T-helper 1 cell treated with Interleukin-12 subunit alpha and Interleukin-12 subunit beta and Interleukin-4 antibody, amounts not matched to agents 30 μg/mL and 1 μg/mL, for 36 hours (primary cell): ENCODE measurements at regions not wholly inside any gene's neighbourhood (a gene's known extent, or its start where the extent isn't known, plus 50 kb on each side); places are given as distances from the start of the nearest gene placed in this dataset.
"Not testable (repeated sequence)": the region's sequence is repeated elsewhere in the genome, so short reads cannot be mapped to it uniquely, and the experiment has no call there.

Source experiments
- H3K27ac Mint-ChIP-seq: one replicate; pipeline ENCODE4 v1.8.0; 2021; ENCODE audit warnings: mild to moderate bottlenecking, mixed read lengths
- H3K27me3 Mint-ChIP-seq: one replicate; pipeline ENCODE4 v1.8.0; 2021; ENCODE audit warnings: low read depth, mixed read lengths
- H3K36me3 Mint-ChIP-seq: one replicate; pipeline ENCODE4 v1.8.0; 2021; ENCODE audit warnings: low read depth, mixed read lengths
- H3K4me1 Mint-ChIP-seq: one replicate; pipeline ENCODE4 v1.8.0; 2021; ENCODE audit warnings: low read depth, mixed read lengths
- H3K4me3 Mint-ChIP-seq: one replicate; pipeline ENCODE4 v1.8.0; 2021; ENCODE audit warnings: mild to moderate bottlenecking, moderate library complexity, mixed read lengths
- H3K9me3 Mint-ChIP-seq: one replicate; pipeline ENCODE4 v1.8.0; 2021; ENCODE audit warnings: mixed read lengths

DNA sequence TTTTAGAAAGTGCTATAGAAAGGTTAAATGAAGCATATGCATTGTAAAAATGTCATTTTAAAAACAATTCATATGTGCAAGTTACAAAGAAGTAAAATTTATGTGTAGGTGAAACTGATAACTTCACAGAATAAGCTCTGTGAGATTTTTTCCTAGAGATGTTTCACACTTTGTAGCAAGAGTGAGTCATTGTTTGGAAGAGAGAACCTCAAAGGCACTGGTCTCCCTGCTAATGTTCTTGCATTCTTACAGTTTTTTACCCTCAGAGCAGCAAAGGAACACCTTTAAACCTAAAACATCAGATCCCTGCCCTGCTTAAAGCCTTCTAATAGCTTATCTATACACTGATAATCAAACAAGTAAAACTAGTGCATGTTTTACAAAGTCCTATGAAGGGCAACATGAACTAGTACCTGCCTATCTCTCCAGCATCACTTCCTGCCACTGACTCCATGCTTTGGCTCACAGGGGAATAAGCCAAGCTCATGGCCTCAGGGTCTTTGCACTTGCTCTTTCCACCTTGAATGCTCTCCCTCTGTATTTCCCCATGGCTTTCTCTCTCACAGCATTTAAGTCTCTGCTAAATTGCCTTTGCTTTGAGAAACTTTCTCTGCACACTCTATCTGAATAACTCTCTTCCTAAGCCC lies 997.0 kb downstream of the GATA3 start:
- peaks cover 8% of the 10 kb centered on the region for H3K9me3 Mint-ChIP-seq
- H3K36me3 Mint-ChIP-seq, result no peaks in the 10 kb centered on the region
- H3K4me3 Mint-ChIP-seq, result no peak overlapping the region
- H3K27ac Mint-ChIP-seq, result no peak overlapping the region
- no peaks in the 10 kb centered on the region for H3K4me1 Mint-ChIP-seq
- no peaks in the 10 kb centered on the region for H3K27me3 Mint-ChIP-seq

- Mint-ChIP-seq H3K4me1 (no peaks in the 10 kb centered on the region), H3K4me3 (no peak overlapping the region), H3K36me3 (no peaks in the 10 kb centered on the region), H3K27me3 (no peaks in the 10 kb centered on the region), H3K9me3 (peaks cover 7% of the 10 kb centered on the region), H3K27ac (no peak overlapping the region)
These were observed 998.3 kb downstream of the GATA3 start for GRCh38 chr10:9052767-9053166.

DNA sequence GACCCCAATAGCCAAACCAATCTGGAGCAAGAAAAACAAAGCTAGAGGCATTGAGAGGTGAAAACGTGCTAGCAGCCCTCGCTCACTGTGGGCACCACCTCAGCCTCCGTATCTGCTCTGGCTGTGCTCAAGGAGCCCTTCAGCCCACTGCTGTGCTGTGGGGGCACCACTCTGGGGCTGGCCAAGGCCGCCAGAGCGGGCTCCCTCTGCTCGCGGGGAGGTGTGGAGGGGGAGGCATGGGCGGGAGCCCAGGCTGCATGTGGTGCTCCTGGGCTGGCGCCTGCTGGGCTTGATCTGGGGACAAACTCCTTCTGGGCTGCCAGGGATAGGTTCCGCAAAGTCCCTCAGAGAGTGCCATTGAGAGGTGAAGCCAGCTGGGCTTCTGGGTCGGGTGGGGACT lies 1002.0 kb downstream of the GATA3 start:
- Mint-ChIP-seq H3K4me3 (no peak overlapping the region), H3K27me3 (no peaks in the 10 kb centered on the region), H3K36me3 (no peaks in the 10 kb centered on the region)

GRCh38 chr10:9057293-9057692 lies 1002.8 kb downstream of the GATA3 start:
- not testable (repeated sequence) for H3K4me3 Mint-ChIP-seq, H3K27me3 Mint-ChIP-seq, H3K27ac Mint-ChIP-seq, H3K9me3 Mint-ChIP-seq, H3K4me1 Mint-ChIP-seq, H3K36me3 Mint-ChIP-seq

More for the DNA sequence above, 1002.0 kb downstream of the GATA3 start:
- H3K4me1 Mint-ChIP-seq, result no peaks in the 10 kb centered on the region
- H3K27ac Mint-ChIP-seq, result no peak overlapping the region
- peaks cover 4% of the 10 kb centered on the region for H3K9me3 Mint-ChIP-seq

DNA sequence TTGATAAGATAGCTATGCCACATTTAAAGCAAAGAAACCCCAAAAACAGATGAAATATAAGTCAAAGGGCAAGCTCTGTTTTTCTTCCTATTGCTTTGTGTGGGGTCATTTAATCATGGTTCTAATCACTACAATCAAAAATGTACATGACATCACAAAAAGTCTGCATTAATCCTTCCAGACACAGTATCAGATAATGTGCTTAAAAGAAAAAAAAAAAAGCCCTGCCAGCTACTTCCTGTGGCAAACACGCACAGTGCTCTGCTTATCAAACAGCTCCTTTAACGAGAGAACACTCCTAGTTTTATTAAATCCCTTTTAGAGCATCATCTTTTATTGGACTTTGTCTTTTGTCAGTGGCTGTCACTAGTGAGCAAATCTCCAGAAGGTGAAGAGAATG lies 1005.8 kb downstream of the GATA3 start:
- Mint-ChIP-seq H3K27ac (no peak overlapping the region), H3K9me3 (peaks cover 2% of the 10 kb centered on the region), H3K4me1 (no peaks in the 10 kb centered on the region), H3K4me3 (no peak overlapping the region), H3K36me3 (no peaks in the 10 kb centered on the region), H3K27me3 (no peaks in the 10 kb centered on the region)

DNA sequence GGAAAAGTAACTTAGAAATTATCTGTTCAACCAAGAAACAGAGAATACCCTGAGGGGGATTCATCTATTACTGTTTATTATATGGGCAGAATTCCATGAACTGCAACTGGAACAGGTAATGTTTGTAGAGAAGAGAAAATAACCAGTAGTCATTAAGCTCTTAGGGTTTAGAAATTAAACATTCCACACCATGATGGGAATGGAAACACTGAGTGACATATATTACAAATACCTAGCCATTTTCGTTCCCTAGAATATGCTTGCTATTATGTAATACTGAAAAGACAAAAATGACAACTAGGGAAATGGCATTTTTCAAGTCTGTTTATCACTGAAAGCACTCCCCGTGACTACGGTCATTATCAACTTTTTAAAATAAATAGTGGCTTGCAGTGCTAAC lies 1007.4 kb downstream of the GATA3 start:
- Mint-ChIP-seq H3K36me3 (no peaks in the 10 kb centered on the region), H3K27me3 (no peaks in the 10 kb centered on the region), H3K27ac (no peak overlapping the region), H3K9me3 (no peaks in the 10 kb centered on the region), H3K4me1 (no peaks in the 10 kb centered on the region), H3K4me3 (no peak overlapping the region)

GRCh38 chr10:9066152-9066551 lies 1011.7 kb downstream of the GATA3 start:
- Mint-ChIP-seq H3K4me1 (no peaks in the 10 kb centered on the region), H3K27ac (no peak overlapping the region), H3K4me3 (no peak overlapping the region), H3K9me3 (no peaks in the 10 kb centered on the region), H3K27me3 (no peaks in the 10 kb centered on the region), H3K36me3 (no peaks in the 10 kb centered on the region)

- H3K27ac Mint-ChIP-seq, result no peak overlapping the region
These were observed 1013.5 kb downstream of the GATA3 start for GRCh38 chr10:9068003-9068402.

DNA sequence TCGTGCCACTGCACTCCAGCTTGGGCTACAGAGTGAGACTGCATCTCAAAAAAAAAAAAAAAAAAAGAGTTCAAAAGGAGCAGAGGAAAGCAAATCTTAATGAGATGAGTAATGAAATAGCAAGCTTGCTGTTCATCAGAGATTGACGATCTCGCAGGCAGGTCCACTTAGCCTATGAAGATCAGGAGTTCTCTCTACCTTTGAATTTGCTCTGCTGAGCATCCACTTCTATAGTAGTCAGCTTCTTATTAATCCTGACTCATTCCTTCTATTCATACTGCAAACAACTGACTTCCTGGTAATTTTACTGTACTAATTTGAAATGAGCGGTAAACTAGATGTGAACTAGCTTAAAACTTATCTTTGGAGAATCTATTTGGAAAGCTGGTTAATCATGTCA lies 1014.6 kb downstream of the GATA3 start:
- Mint-ChIP-seq H3K4me3 (no peak overlapping the region), H3K27ac (no peak overlapping the region), H3K27me3 (no peaks in the 10 kb centered on the region), H3K9me3 (no peaks in the 10 kb centered on the region), H3K4me1 (no peaks in the 10 kb centered on the region), H3K36me3 (no peaks in the 10 kb centered on the region)

More at GRCh38 chr10:9068003-9068402, 1013.5 kb downstream of the GATA3 start:
- no peaks in the 10 kb centered on the region for H3K9me3 Mint-ChIP-seq
- no peaks in the 10 kb centered on the region for H3K4me1 Mint-ChIP-seq
- no peaks in the 10 kb centered on the region for H3K27me3 Mint-ChIP-seq
- no peak overlapping the region for H3K4me3 Mint-ChIP-seq
- H3K36me3 Mint-ChIP-seq, result no peaks in the 10 kb centered on the region

DNA sequence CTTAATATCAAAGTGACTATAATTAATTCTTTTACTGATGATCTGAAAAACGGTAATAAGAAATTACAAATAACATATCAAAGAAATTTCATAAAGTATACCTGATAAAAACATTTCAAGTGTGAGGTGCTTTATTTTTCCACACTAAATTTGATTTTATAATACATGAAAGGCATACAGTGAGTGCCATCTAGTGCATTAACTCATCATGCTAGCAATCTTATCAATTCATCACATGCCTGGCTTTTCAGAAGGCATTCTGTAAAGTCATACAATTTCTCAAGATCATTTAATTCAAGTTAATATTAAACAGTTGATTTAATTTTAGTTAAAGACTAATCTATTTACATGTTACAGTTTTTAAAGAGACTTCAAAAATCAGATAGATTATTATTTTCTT lies 1020.9 kb downstream of the GATA3 start:
- no peaks in the 10 kb centered on the region for H3K9me3 Mint-ChIP-seq
- H3K4me1 Mint-ChIP-seq, result no peaks in the 10 kb centered on the region
- H3K27me3 Mint-ChIP-seq, result no peaks in the 10 kb centered on the region
- no peaks in the 10 kb centered on the region for H3K36me3 Mint-ChIP-seq
- H3K27ac Mint-ChIP-seq, result no peak overlapping the region
- no peak overlapping the region for H3K4me3 Mint-ChIP-seq

DNA sequence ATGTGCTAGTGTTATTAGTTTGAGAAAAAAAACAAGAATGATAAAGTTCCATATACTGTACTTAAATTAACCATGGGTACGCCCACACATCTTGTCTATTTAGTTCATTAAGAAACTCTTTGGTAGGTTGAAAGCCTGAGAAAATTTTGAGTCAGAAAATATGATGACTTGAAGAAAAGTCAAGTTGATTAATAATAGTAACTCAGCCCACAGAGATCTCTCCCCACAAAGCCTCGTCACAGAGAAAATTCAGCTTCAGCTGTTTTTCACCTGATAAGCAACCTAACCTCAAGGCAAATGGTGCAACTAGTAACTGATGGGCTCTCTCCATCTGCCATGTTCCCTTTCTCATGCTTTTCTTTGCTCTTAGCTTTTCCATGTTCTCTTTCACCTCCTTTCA lies 1021.6 kb downstream of the GATA3 start:
- Mint-ChIP-seq H3K36me3 (no peaks in the 10 kb centered on the region), H3K4me1 (no peaks in the 10 kb centered on the region), H3K27me3 (no peaks in the 10 kb centered on the region), H3K4me3 (no peak overlapping the region), H3K27ac (no peak overlapping the region), H3K9me3 (no peaks in the 10 kb centered on the region)

GRCh38 chr10:9081253-9081652 lies 1026.8 kb downstream of the GATA3 start:
- no peaks in the 10 kb centered on the region for H3K4me1 Mint-ChIP-seq
- no peaks in the 10 kb centered on the region for H3K36me3 Mint-ChIP-seq
- peaks cover 3% of the 10 kb centered on the region for H3K27me3 Mint-ChIP-seq
- H3K4me3 Mint-ChIP-seq, result no peak overlapping the region
- no peak overlapping the region for H3K27ac Mint-ChIP-seq
- no peaks in the 10 kb centered on the region for H3K9me3 Mint-ChIP-seq

DNA sequence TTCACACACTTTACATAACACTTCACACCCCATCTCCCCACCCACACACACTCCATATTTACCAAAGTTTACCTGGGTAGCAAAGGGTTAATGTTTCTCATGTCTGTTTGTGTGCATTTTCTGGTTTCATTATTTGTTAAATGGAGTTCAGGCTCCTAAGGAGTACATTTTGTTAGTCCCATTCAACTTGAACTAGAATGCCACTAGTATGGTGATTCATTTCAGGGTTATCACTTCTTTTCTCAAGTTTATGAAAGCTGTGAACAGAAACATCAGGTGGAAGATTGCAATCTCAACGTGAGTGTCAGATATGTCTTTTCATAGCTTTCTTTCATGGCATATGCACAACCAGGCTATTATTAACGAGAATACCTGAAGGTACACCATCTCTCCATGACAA lies 1027.5 kb downstream of the GATA3 start:
- Mint-ChIP-seq H3K27me3 (peaks cover 3% of the 10 kb centered on the region), H3K36me3 (no peaks in the 10 kb centered on the region), H3K9me3 (no peaks in the 10 kb centered on the region), H3K4me1 (no peaks in the 10 kb centered on the region), H3K27ac (no peak overlapping the region), H3K4me3 (no peak overlapping the region)

GRCh38 chr10:9091530-9092093 lies 1037.1 kb downstream of the GATA3 start:
- H3K4me1 Mint-ChIP-seq, result peaks cover 5% of the 10 kb centered on the region
- no peaks in the 10 kb centered on the region for H3K27me3 Mint-ChIP-seq
- no peaks in the 10 kb centered on the region for H3K36me3 Mint-ChIP-seq
- H3K4me3 Mint-ChIP-seq, result no peak overlapping the region
- no peak overlapping the region for H3K27ac Mint-ChIP-seq
- no peaks in the 10 kb centered on the region for H3K9me3 Mint-ChIP-seq

DNA sequence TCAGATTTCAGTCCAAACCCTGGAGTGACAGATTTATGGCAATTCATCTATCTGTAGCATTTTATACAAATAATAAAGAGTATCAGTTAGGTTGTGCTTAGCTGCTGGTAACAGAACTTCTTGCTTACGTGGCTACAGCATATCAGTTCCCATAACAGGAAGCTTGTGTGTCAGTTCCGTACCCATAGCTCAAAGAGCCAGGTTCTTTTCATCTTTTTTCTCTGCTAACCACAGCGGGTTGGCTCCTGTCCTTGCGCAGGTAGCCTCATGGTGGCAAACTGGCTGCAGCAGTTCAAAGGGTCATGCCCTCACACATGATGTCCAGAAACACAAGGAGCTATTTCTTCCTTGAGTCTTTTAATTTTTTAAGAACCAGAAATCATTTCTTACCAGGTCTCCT lies 1041.8 kb downstream of the GATA3 start:
- no peaks in the 10 kb centered on the region for H3K9me3 Mint-ChIP-seq
- H3K27me3 Mint-ChIP-seq, result no peaks in the 10 kb centered on the region
- H3K4me3 Mint-ChIP-seq, result no peak overlapping the region
- H3K27ac Mint-ChIP-seq, result no peak overlapping the region
- H3K4me1 Mint-ChIP-seq, result peaks cover 5% of the 10 kb centered on the region
- no peaks in the 10 kb centered on the region for H3K36me3 Mint-ChIP-seq
